PC-9 (cell line): ENCODE measurements at regions not wholly inside any gene's neighbourhood (a gene's known extent, or its start where the extent isn't known, plus 50 kb on each side); places are given as distances from the start of the nearest gene placed in this dataset.

ENCODE experiments used
- EZH2 ChIP-seq: fragments of 200-600 bp; sonication (generic); IDR thresholded peaks from 2 replicates; pipeline ENCODE4 v1.8.0; 2017; ENCODE audit warnings: antibody characterized with exemption, low read depth
- TF ChIP-seq, protein P1 (sequence below): fragments of 200-600 bp; sonication (generic); conservative IDR thresholded peaks from 2 replicates; pipeline ENCODE4 v1.6.1; 2017; ENCODE audit warnings: mixed run types, antibody characterized with exemption, mild to moderate bottlenecking, moderate library complexity

- TF ChIP-seq, protein P1, sequence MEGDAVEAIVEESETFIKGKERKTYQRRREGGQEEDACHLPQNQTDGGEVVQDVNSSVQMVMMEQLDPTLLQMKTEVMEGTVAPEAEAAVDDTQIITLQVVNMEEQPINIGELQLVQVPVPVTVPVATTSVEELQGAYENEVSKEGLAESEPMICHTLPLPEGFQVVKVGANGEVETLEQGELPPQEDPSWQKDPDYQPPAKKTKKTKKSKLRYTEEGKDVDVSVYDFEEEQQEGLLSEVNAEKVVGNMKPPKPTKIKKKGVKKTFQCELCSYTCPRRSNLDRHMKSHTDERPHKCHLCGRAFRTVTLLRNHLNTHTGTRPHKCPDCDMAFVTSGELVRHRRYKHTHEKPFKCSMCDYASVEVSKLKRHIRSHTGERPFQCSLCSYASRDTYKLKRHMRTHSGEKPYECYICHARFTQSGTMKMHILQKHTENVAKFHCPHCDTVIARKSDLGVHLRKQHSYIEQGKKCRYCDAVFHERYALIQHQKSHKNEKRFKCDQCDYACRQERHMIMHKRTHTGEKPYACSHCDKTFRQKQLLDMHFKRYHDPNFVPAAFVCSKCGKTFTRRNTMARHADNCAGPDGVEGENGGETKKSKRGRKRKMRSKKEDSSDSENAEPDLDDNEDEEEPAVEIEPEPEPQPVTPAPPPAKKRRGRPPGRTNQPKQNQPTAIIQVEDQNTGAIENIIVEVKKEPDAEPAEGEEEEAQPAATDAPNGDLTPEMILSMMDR, result no peak
- no peak for TF ChIP-seq EZH2
Measured at GRCh38 chrX:99073551-99073950, 1336.5 kb downstream of the PCDH19 start.
